ENCODE measurements at regions not wholly inside any gene's neighbourhood (a gene's known extent, or its start where the extent isn't known, plus 50 kb on each side); places are given as distances from the start of the nearest gene placed in this dataset.
"Not testable (repeated sequence)": the region's sequence is repeated elsewhere in the genome, so short reads cannot be mapped to it uniquely, and the experiment has no call there.

DNA sequence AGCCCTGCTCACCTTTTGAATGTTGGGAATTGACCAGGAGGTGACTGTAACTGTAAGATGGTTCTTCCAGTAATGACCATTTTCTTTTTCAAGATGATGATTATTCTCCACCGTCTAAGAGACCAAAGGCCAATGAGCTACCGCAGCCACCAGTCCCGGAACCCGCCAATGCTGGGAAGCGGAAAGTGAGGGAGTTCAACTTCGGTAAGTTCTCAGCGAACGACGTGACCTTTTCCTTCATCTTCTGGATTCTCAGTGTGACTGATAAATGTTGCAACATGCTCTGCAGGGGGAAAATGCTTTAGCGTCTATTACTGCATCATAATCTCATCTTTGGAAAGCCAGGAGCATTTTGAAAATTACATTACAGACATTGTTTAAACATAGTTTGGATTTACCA is 89.5 kb upstream of the SPDYE9 start:
- DNase-seq (ENCODE audit: low read depth in 2 of 2), result not testable (repeated sequence)

- DNase-seq (ENCODE audit: low read depth in 2 of 2), result not testable (repeated sequence)
Measured at GRCh38 chr7:73170902-73171301, 85.1 kb upstream of the SPDYE9 start.

GRCh38 chr7:73170415-73170814 is 84.6 kb upstream of the SPDYE9 start:
- not testable (repeated sequence) for DNase-seq (ENCODE audit: low read depth in 2 of 2)

GRCh38 chr7:73166152-73166551 is 80.3 kb upstream of the SPDYE9 start:
- not testable (repeated sequence) for DNase-seq (ENCODE audit: low read depth in 2 of 2)

- DNase-seq (ENCODE audit: low read depth in 2 of 2), result not testable (repeated sequence)
Measured at GRCh38 chr7:73162680-73163079, 76.8 kb upstream of the SPDYE9 start.

- DNase-seq (ENCODE audit: low read depth in 2 of 2), result not testable (repeated sequence)
Measured at GRCh38 chr7:73161727-73162126, 75.9 kb upstream of the SPDYE9 start.

DNA sequence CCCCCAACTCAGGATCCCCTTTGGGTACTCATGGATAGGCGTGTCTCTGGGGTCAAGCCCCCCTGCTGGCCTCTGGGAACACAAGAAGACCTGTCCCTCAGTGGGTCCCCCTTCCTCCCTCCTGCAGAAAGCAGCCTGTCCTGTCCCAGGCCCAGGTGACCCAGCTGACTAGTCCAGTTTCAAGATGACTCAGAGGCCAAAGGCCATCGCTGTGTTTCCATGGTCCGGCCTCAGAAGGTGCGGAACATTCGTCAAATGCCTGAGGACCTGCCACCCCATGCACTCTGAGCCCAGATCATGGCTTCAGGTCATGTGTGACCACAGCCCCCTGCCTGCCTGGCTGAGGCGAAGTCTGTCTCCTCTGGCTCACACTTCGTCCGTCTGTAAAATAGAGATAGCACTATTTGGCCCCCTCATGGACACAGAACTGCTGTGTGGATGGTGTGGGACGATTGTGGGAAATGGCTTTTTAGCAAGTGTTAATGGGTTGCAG is 71.4 kb upstream of the SPDYE9 start:
- DNase-seq (ENCODE audit: low read depth in 2 of 2), result not testable (repeated sequence)

GRCh38 chr7:73156510-73157168 is 70.8 kb upstream of the SPDYE9 start:
- DNase-seq (ENCODE audit: low read depth in 2 of 2), result not testable (repeated sequence)

DNA sequence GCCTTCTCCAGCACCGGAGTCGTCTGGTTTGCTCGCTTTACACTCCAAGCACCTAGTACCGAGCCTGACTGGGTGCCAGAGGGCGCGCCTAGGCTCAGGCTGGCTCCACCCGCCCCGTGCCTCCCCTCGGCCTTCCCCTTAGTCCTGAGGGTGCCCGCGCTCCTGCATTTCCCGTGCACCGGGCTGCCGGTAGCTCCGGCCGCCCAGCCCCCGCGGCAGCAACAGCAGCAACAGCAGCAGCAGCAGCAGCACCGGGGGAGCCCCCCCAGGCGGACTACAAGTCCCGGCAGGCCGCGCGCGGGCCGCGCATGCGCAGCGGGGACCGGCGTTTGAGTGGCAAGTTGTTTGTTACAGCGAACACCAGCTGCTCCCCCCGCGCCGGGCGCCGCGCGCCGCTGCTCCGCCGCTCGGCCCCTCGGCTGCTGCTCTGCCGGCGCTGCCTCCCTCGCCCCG is 68.8 kb upstream of the SPDYE9 start:
- not testable (repeated sequence) for DNase-seq (ENCODE audit: low read depth in 2 of 2)

- DNase-seq (ENCODE audit: low read depth in 2 of 2), result not testable (repeated sequence)
Measured at GRCh38 chr7:73153921-73154585, 68.2 kb upstream of the SPDYE9 start.

DNA sequence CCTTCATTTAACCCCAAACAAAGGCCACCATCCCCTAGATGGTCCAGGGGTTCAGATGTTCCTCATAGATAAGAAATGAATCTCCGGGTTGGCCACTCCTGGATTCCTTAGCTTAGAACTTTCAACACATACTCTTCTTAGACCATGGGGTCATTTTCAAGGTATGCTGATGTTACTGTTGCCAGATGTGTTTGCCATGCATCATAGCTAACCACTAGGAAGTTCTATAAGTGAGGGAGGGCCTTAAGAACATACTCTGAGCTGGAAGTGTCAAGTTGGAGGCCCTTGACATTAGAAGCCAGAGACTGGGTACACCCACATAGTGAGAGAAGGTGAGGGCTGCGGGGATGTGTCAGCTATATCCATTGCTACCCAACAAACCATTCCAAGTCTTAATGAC is 62.7 kb upstream of the SPDYE9 start:
- not testable (repeated sequence) for DNase-seq (ENCODE audit: low read depth in 2 of 2)

- DNase-seq (ENCODE audit: low read depth in 2 of 2), result not testable (repeated sequence)
Measured at GRCh38 chr7:73147681-73148080, 61.8 kb upstream of the SPDYE9 start.

GRCh38 chr7:73143993-73144392 is 58.2 kb upstream of the SPDYE9 start:
- DNase-seq (ENCODE audit: low read depth in 2 of 2), result not testable (repeated sequence)

DNA sequence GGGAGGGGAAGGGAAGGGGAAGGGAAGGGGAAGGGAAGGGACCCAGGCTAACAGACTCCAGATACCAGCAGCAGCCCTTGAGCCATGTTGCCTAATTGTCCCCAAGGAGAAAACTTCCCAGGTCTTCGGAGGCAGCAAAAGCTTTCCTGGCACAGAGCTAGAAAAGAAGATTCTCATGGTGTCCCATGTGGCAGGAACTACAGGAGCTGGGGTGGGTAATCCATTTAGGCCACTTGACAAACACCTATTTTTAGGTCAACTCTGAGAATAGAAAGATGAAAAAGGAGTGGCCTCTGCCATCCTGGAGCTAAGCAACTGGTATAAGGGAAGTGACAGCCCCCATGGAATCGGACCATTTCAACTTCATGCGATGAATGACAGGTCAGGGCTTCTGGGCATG is 52.1 kb upstream of the SPDYE9 start:
- DNase-seq (ENCODE audit: low read depth in 2 of 2), result not testable (repeated sequence)

All from fibroblast of skin of left biceps (primary cell).